ENCODE measurements at regions not wholly inside any gene's neighbourhood (a gene's known extent, or its start where the extent isn't known, plus 50 kb on each side); places are given as distances from the start of the nearest gene placed in this dataset.

DNA sequence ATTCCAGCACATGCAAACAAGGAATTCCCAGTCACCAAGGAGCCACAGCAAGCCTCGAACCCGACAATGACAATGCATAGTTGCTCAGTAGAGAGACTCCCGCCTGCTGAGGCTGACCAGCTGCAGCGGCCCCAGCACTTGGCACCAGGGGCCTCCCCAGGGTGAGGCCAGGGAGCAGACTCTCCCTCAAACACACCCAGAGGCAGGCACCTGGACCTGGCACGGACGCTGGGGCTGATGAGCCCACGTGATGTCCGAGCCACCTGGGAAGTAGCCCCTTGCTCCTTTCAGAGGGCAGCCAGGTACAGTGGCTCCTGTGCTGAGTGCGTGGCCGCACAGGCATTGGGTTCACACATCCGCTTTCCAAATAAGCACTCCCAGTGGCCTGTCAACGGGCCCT, 315.9 kb upstream of the TGFBR2 start:
- H3K36me3 Mint-ChIP-seq (ENCODE audit: unreplicated experiment), result no peaks in the 10 kb centered on the region
- no peak overlapping the region for H3K4me3 Mint-ChIP-seq (ENCODE audit: unreplicated experiment)
- no peak for DNase-seq
- no peaks in the 10 kb centered on the region for H3K27me3 Mint-ChIP-seq (ENCODE audit: unreplicated experiment)
- H3K4me1 Mint-ChIP-seq (ENCODE audit: low read depth, unreplicated experiment), result peaks cover 2% of the 10 kb centered on the region
- H3K27ac Mint-ChIP-seq (ENCODE audit: unreplicated experiment), result no peak overlapping the region
- TF ChIP-seq, protein P1, sequence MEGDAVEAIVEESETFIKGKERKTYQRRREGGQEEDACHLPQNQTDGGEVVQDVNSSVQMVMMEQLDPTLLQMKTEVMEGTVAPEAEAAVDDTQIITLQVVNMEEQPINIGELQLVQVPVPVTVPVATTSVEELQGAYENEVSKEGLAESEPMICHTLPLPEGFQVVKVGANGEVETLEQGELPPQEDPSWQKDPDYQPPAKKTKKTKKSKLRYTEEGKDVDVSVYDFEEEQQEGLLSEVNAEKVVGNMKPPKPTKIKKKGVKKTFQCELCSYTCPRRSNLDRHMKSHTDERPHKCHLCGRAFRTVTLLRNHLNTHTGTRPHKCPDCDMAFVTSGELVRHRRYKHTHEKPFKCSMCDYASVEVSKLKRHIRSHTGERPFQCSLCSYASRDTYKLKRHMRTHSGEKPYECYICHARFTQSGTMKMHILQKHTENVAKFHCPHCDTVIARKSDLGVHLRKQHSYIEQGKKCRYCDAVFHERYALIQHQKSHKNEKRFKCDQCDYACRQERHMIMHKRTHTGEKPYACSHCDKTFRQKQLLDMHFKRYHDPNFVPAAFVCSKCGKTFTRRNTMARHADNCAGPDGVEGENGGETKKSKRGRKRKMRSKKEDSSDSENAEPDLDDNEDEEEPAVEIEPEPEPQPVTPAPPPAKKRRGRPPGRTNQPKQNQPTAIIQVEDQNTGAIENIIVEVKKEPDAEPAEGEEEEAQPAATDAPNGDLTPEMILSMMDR (IDR thresholded peaks at IDR 0.05; ENCODE audit: partially characterized antibody, unreplicated experiment), result no peak
- no peaks in the 10 kb centered on the region for H3K9me3 Mint-ChIP-seq (ENCODE audit: unreplicated experiment)

DNA sequence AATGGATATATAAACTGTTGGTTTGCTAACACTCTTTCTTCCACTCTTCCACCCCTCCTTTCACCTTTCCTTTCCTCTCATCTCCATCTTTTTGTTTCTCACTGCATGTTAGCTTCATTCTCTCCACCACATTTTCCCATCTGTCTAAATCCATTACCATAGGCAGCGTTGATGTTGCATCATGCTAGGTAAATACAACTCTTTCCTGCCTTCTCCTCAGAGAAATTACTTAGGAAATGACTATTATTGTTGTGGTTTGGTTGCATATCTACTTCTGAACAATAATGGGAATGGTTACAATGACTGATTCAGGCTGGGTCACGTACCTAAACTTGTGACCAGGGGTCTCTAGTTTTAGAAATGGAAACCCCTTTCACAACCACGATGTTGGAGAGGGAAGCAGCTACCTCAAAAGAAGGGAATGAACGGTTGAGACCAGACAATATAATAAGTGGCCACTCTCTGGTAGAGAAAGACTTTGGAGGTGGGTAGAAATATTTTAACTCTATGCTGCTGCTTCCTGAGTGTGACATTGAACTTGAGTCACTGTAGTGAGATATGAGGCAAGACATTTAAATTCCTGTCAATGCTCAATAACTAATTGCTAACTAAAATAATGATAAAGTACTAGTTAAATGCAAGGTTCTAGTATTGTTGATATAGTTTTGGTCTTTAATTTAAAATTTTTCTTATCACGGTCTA, 314.1 kb upstream of the TGFBR2 start:
- H3K27ac Mint-ChIP-seq (ENCODE audit: unreplicated experiment), result no peak overlapping the region
- no peaks in the 10 kb centered on the region for H3K9me3 Mint-ChIP-seq (ENCODE audit: unreplicated experiment)
- H3K4me1 Mint-ChIP-seq (ENCODE audit: low read depth, unreplicated experiment), result no peaks in the 10 kb centered on the region
- H3K27me3 Mint-ChIP-seq (ENCODE audit: unreplicated experiment), result no peaks in the 10 kb centered on the region
- no peak overlapping the region for H3K4me3 Mint-ChIP-seq (ENCODE audit: unreplicated experiment)
- no peaks in the 10 kb centered on the region for H3K36me3 Mint-ChIP-seq (ENCODE audit: unreplicated experiment)
- TF ChIP-seq, protein P1 (IDR thresholded peaks at IDR 0.05; ENCODE audit: partially characterized antibody, unreplicated experiment), result no peak
- no peak for DNase-seq

DNA sequence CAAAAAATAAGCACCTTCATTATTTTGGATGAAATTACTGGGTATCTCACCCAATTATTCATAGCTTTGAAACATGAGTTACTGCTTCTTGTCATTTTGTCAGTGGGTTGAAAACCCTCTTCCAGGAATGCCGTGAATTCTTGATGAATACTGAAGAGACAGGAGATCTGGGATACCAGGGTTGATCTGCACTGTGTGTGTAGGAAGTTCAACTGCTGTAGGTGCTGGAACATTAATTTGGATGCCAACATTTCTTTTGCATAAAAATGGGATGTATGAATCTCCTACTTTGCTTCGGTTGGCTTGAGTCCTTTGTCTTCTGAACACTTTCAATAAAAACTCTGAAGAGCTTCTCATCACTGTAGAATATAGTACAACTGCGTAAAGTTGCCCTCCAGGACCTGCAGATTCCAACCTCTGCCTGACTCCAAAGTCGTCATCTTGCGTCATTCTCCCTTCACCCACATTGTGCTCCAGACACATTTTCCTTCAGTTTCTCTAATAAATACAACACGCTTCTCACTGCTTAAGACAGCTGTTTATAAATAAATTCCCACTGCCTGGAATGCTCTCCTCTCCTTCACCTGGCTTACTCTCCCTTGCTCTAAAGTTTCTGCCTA, 312.7 kb upstream of the TGFBR2 start:
- Mint-ChIP-seq H3K27ac (ENCODE audit: unreplicated experiment) (no peak overlapping the region), H3K36me3 (ENCODE audit: unreplicated experiment) (no peaks in the 10 kb centered on the region), H3K9me3 (ENCODE audit: unreplicated experiment) (no peaks in the 10 kb centered on the region), H3K4me1 (ENCODE audit: low read depth, unreplicated experiment) (no peaks in the 10 kb centered on the region), H3K27me3 (ENCODE audit: unreplicated experiment) (no peaks in the 10 kb centered on the region), H3K4me3 (ENCODE audit: unreplicated experiment) (no peak overlapping the region)
- TF ChIP-seq, protein P1 (IDR thresholded peaks at IDR 0.05; ENCODE audit: partially characterized antibody, unreplicated experiment), result no peak
- no peak for DNase-seq

DNA sequence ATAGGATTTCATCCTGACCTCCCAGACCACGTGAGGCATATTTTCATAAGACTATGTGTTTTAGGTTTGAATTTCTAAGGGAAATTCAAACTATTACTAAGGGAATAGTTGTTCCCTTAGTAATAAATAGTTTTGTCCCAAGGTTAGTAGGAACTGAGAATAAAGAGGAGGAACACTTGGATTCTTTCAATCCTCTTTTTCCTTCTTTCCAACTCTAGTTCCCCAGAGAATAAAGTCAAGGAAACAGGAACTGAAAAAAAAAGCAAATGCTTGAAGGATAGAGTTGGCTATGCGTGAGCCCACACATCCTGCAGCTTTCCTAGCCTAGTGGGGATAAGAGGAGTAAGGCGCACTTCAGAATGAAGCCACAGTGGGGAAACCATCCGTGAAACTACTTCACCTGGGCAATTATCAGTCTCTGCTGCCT, 312.1 kb upstream of the TGFBR2 start:
- no peak for DNase-seq
- Mint-ChIP-seq H3K36me3 (ENCODE audit: unreplicated experiment) (no peaks in the 10 kb centered on the region), H3K9me3 (ENCODE audit: unreplicated experiment) (no peaks in the 10 kb centered on the region), H3K4me3 (ENCODE audit: unreplicated experiment) (no peak overlapping the region), H3K27ac (ENCODE audit: unreplicated experiment) (no peak overlapping the region), H3K4me1 (ENCODE audit: low read depth, unreplicated experiment) (no peaks in the 10 kb centered on the region), H3K27me3 (ENCODE audit: unreplicated experiment) (no peaks in the 10 kb centered on the region)
- TF ChIP-seq, protein P1 (IDR thresholded peaks at IDR 0.05; ENCODE audit: partially characterized antibody, unreplicated experiment), result no peak

DNA sequence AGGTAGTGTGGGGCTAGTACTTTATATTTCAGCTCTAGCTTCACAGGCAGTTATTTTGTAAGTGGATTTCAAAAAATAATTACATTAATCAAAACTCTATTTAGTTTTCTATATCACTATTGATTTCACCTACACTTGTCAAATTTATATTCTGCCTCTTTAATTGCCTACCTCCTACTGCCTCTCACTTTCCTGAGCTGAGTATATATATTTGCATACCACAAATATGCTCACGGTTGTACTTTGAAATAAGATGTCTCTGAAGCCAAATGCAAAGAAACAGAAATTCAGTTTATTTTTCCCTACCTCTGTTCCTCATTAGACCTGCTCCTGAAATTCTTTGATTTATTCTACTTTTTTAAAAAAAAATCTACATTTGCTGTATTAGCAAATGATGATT, 309.3 kb upstream of the TGFBR2 start:
- Mint-ChIP-seq H3K4me3 (ENCODE audit: unreplicated experiment) (no peak overlapping the region), H3K4me1 (ENCODE audit: low read depth, unreplicated experiment) (no peaks in the 10 kb centered on the region), H3K27me3 (ENCODE audit: unreplicated experiment) (peaks cover 2% of the 10 kb centered on the region), H3K36me3 (ENCODE audit: unreplicated experiment) (no peaks in the 10 kb centered on the region), H3K27ac (ENCODE audit: unreplicated experiment) (no peak overlapping the region), H3K9me3 (ENCODE audit: unreplicated experiment) (no peaks in the 10 kb centered on the region)
- no peak for DNase-seq
- TF ChIP-seq, protein P1 (IDR thresholded peaks at IDR 0.05; ENCODE audit: partially characterized antibody, unreplicated experiment), result no peak
